HG03571 (cell line): ENCODE measurements at regions not wholly inside any gene's neighbourhood (a gene's known extent, or its start where the extent isn't known, plus 50 kb on each side); places are given as distances from the start of the nearest gene placed in this dataset.
"Not testable (repeated sequence)": the region's sequence is repeated elsewhere in the genome, so short reads cannot be mapped to it uniquely, and the experiment has no call there.

Experiments
- ATAC-seq: cut with Tn5 transposase; IDR thresholded peaks from one replicate; pipeline ENCODE4 v1.9.1; 2021; ENCODE audit not compliant: unreplicated experiment

- ATAC-seq, result no peak
Measured at GRCh38 chr7:20083781-20084180, 133.4 kb downstream of the MACC1 start.

DNA sequence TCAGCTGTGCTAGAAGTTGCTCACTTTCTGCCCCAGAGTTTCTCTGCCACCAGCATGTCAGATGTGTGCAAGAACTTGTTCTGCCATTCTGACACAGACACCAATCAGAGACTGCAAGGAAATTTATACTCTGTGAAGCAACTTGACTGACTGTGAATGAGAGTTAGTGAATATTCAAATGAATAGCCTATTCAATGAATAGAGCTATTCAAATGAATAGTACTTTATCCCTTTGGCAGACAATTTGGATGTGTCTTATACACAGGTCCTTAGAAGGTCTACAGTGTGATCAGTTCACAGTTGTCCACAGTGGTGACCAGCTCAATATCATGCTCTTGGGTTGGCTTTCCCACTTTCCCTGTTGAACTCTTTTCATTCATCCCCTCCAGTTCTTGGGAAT is 138.1 kb downstream of the MACC1 start:
- ATAC-seq, result no peak

DNA sequence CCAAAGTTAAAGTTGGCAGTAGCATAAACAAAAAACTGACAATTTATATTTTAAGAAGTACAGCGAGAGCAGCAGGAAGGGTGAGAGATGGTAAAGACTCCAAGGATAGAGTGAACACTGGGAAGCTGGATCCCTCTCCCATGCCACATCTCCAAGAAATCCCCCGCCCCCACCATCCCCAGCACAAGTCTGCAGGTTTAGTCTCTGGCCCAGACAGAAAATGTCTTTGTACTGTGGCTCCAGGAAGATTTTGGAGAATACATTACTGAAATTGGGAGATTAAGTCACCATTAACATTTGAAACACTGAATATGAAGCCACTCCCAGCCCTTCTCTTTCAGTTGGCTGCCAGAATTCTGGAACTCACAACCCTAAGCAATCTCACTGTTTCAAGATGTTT is 140.3 kb downstream of the MACC1 start:
- ATAC-seq, result no peak

DNA sequence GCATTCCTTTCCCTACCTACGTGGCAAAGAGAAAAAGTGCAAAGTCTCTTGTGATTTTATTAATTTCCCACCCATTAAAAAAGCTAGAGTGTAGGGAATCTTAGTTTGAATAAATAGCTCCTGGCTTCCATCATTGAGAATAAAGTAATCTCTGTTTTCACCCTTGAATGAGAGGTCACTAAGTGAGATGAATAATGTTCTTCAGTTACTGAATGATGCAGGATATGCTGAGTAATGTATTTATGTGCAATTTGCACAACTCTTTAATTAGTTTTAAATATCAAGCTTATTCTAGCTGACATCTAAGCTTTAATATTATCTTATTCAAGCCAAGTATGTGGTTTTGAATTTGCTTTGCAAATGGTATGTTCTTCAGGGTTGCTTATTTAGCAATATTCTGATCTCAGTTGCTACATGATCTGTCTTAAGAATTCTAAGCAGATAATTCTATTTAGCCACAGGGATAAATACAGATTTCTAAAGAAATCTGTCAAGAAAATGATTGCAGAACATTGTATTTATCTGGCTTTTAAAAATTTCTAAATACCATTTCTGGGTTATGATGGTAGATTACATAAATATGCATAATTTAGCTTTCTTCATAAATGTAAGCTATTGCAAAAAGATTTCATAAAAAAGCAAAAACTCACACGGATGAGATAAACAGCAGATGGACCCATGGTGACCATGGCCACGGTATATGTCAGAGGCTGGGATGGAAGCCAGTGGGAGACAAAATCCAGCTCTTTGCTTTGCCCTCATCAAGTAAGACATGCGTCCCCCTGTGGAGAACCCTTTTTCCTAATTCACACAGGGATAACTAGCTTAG is 141.0 kb downstream of the MACC1 start:
- no peak for ATAC-seq

DNA sequence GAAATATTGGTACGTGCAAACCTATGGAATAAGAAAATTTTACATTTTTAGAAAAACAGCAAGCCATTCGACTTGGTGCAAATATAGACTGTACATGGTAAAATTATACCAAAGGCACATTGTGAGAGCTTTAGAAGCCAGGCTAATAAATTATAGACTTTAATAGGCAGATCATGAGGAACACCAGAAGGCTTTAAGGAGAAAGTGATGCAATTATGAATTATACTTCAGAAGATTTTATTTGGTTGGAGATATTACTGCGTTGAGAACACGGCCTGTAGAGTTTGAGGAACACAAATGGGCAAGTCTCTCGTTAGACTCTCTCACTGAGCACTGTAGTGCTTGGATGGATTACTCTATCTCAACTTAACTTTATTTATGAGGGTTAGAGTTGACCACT is 141.7 kb downstream of the MACC1 start:
- ATAC-seq, result no peak

DNA sequence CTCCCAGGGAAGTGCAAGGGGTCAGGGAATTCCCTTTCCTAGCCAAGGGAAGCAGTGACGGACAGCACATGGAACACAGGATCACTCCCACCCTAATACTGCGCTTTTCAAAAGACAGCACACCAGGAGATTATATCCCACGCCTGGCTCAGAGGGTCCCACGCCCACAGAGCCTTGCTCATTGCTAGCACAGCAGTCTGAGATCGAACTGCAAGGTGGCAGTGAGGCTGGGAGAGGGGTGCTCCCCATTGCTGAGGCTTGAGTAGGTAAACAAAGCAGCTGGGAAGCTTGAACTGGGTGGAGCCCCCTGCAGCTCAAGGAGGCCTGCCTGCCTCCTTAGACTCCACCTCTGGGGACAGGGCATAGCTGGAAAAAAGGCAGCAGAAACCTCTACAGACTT is 149.2 kb downstream of the MACC1 start:
- not testable (repeated sequence) for ATAC-seq

- ATAC-seq, result peak; percentile 95
Measured at GRCh38 chr7:20064974-20065862, 152.0 kb downstream of the MACC1 start.

- ATAC-seq, result no peak
Measured at GRCh38 chr7:20064181-20064970, 152.8 kb downstream of the MACC1 start.

DNA sequence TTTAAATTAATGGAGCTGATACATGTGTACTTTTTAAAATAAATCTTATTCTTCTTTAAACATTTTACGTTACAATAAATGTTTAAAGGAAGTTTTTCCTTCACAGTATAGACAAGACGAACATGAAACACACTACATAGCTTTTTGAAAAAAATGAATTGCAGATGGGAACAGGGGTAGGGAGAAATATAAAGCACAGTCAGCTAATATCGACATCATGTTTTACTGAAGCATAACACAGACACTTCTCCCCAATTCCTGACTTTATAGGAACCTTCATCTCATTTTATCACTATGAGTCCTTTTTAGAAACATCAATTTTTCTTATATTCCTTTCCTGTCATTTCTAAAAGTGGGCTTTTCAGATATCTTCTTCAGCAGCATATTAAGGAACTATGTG is 153.5 kb downstream of the MACC1 start:
- ATAC-seq, result no peak

GRCh38 chr7:20062932-20063331 is 154.3 kb downstream of the MACC1 start:
- ATAC-seq, result no peak

DNA sequence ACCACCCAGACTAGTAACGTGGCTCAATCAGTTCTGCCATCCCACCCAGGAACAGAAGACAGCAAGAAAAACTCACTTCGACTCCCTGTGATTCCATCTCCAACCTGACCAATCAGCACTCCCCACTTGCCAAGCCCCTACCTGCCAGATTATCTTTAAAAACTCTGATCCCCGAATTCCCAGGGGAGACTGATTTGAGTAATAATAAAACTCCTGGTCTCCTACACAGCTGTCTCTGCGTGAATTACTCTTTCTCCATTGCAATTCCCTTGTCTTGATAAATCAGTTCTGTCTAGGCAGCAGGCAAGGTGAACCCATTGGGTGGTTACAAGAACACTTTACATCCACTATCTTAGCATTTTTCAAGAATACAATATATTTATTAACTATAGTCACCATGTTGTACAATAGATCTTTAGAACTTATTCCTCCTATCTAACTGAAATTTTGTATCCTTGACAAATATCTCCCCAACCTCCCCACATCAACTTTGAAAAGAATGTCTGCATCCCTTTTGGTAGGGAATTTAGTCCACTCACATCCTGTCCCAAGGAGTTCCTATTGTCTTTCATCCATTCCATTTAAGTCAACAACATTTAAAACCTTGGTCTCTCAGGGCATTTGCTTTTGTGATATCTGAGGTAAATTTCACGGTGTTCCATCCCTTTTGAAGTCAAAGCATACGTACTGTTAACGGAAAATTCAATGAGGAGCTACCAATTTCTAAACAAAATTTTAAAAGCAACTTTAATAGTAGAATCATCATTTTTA is 163.7 kb downstream of the MACC1 start:
- no peak for ATAC-seq

- no peak for ATAC-seq
Measured at GRCh38 chr7:20050241-20050966, 166.8 kb downstream of the MACC1 start.

DNA sequence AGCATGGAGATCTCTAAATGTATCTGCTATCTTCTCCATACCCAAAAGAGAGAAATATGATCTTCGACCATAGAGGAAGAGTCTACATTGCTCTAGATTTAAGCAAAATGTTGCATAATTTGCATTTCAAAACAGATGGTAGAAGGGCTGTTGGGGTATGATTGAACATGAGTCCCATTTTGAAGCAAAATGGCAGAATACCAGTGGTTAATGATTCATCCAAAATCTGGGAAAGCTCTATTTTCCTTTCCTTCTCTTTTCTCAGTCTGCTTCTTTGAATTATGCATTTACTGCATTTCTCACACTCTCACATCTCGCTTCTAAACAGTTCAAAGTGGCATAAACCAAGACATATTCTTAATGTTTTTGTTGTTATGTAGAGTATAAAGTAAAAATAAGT is 178.5 kb downstream of the MACC1 start:
- ATAC-seq, result no peak

GRCh38 chr7:20035279-20035875 is 181.8 kb downstream of the MACC1 start:
- ATAC-seq, result no peak

- ATAC-seq, result no peak
Measured at GRCh38 chr7:20033621-20034400, 183.4 kb downstream of the MACC1 start.

- ATAC-seq, result no peak
Measured at GRCh38 chr7:20032741-20033140, 184.4 kb downstream of the MACC1 start.

GRCh38 chr7:20030915-20031362 is 186.2 kb downstream of the MACC1 start:
- ATAC-seq, result no peak

- peak; percentile 86 for ATAC-seq
Measured at GRCh38 chr7:20030417-20030816, 186.8 kb downstream of the MACC1 start.

GRCh38 chr7:20026762-20027161 is 190.4 kb downstream of the MACC1 start:
- ATAC-seq, result no peak
